ENCODE measurements at regions not wholly inside any gene's neighbourhood (a gene's known extent, or its start where the extent isn't known, plus 50 kb on each side); places are given as distances from the start of the nearest gene placed in this dataset.

GRCh38 chr2:217482056-217482710, 520.6 kb downstream of the TNS1 start:
- Mint-ChIP-seq H3K4me3 (no peak overlapping the region), H3K27me3 (ENCODE audit: low read depth in 3 of 3) (peaks cover 3 to 15% (median 4%) of the 10 kb centered on the region in 3 donors), H3K36me3 (no peaks in the 10 kb centered on the region), H3K4me1 (no peaks in the 10 kb centered on the region), H3K9me3 (peaks cover 0 to 3% (median 0%) of the 10 kb centered on the region in 6 donors), H3K27ac (no peak overlapping the region)
- DNase-seq: no peak

GRCh38 chr2:217481577-217481976, 521.2 kb downstream of the TNS1 start:
- no peaks in the 10 kb centered on the region for H3K4me1 Mint-ChIP-seq
- H3K9me3 Mint-ChIP-seq: peaks cover 0 to 3% (median 0%) of the 10 kb centered on the region in 6 donors
- no peak overlapping the region for H3K27ac Mint-ChIP-seq
- peaks cover 3 to 15% (median 4%) of the 10 kb centered on the region in 3 donors for H3K27me3 Mint-ChIP-seq (ENCODE audit: low read depth in 3 of 3)
- no peak overlapping the region for H3K4me3 Mint-ChIP-seq
- no peak for DNase-seq
- no peaks in the 10 kb centered on the region for H3K36me3 Mint-ChIP-seq

- H3K4me1 Mint-ChIP-seq: no peaks in the 10 kb centered on the region
- no peak overlapping the region for H3K4me3 Mint-ChIP-seq
- H3K27me3 Mint-ChIP-seq (ENCODE audit: low read depth in 3 of 3): peaks cover 2 to 12% (median 3%) of the 10 kb centered on the region in 3 donors
- peaks cover 0 to 3% (median 0%) of the 10 kb centered on the region in 6 donors for H3K9me3 Mint-ChIP-seq
- no peak overlapping the region for H3K27ac Mint-ChIP-seq
- DNase-seq: no peak
- peaks cover 0 to 1% (median 0%) of the 10 kb centered on the region in 3 donors for H3K36me3 Mint-ChIP-seq
These were observed 523.2 kb downstream of the TNS1 start for GRCh38 chr2:217479566-217479965.

GRCh38 chr2:217478831-217479455, 523.9 kb downstream of the TNS1 start:
- no peak overlapping the region for H3K27ac Mint-ChIP-seq
- peaks cover 0 to 3% (median 0%) of the 10 kb centered on the region in 6 donors for H3K9me3 Mint-ChIP-seq
- peaks cover 2 to 11% (median 3%) of the 10 kb centered on the region in 3 donors for H3K27me3 Mint-ChIP-seq (ENCODE audit: low read depth in 3 of 3)

GRCh38 chr2:217477583-217477982, 525.2 kb downstream of the TNS1 start:
- peaks cover 0 to 3% (median 0%) of the 10 kb centered on the region in 6 donors for H3K9me3 Mint-ChIP-seq
- peaks cover 0 to 4% (median 0%) of the 10 kb centered on the region in 3 donors for H3K36me3 Mint-ChIP-seq
- no peak overlapping the region for H3K27ac Mint-ChIP-seq
- H3K4me3 Mint-ChIP-seq: no peak overlapping the region
- no peak for DNase-seq
- peaks cover 0 to 10% (median 5%) of the 10 kb centered on the region in 3 donors for H3K27me3 Mint-ChIP-seq (ENCODE audit: low read depth in 3 of 3)
- no peaks in the 10 kb centered on the region for H3K4me1 Mint-ChIP-seq

More at GRCh38 chr2:217478831-217479455, 523.9 kb downstream of the TNS1 start:
- peaks cover 0 to 4% (median 0%) of the 10 kb centered on the region in 3 donors for H3K36me3 Mint-ChIP-seq
- H3K4me1 Mint-ChIP-seq: no peaks in the 10 kb centered on the region
- H3K4me3 Mint-ChIP-seq: no peak overlapping the region
- DNase-seq: no peak

GRCh38 chr2:217475791-217476190, 527.0 kb downstream of the TNS1 start:
- Mint-ChIP-seq H3K27me3 (ENCODE audit: low read depth in 3 of 3) (peaks cover 0 to 6% (median 3%) of the 10 kb centered on the region in 3 donors), H3K4me1 (no peaks in the 10 kb centered on the region), H3K27ac (no peak overlapping the region), H3K4me3 (no peak overlapping the region), H3K36me3 (peaks cover 0 to 4% (median 3%) of the 10 kb centered on the region in 3 donors), H3K9me3 (no peaks in the 10 kb centered on the region)
- no peak for DNase-seq

GRCh38 chr2:217475101-217475500, 527.7 kb downstream of the TNS1 start:
- no peaks in the 10 kb centered on the region for H3K4me1 Mint-ChIP-seq
- peaks cover 0 to 4% (median 3%) of the 10 kb centered on the region in 3 donors for H3K36me3 Mint-ChIP-seq
- no peak overlapping the region for H3K4me3 Mint-ChIP-seq
- no peak overlapping the region for H3K27ac Mint-ChIP-seq
- H3K9me3 Mint-ChIP-seq: no peaks in the 10 kb centered on the region
- DNase-seq: no peak
- H3K27me3 Mint-ChIP-seq (ENCODE audit: low read depth in 3 of 3): peaks cover 0 to 6% (median 3%) of the 10 kb centered on the region in 3 donors

GRCh38 chr2:217471319-217471718, 531.5 kb downstream of the TNS1 start:
- H3K4me1 Mint-ChIP-seq: no peaks in the 10 kb centered on the region
- H3K9me3 Mint-ChIP-seq: no peaks in the 10 kb centered on the region
- DNase-seq: no peak
- H3K36me3 Mint-ChIP-seq: peaks cover 0 to 7% (median 3%) of the 10 kb centered on the region in 3 donors
- H3K27me3 Mint-ChIP-seq (ENCODE audit: low read depth in 3 of 3): peaks cover 0 to 6% (median 3%) of the 10 kb centered on the region in 3 donors
- no peak overlapping the region for H3K27ac Mint-ChIP-seq
- no peak overlapping the region for H3K4me3 Mint-ChIP-seq

GRCh38 chr2:217469203-217469810, 533.5 kb downstream of the TNS1 start:
- Mint-ChIP-seq H3K36me3 (peaks cover 0 to 3% (median 3%) of the 10 kb centered on the region in 3 donors), H3K4me3 (no peak overlapping the region), H3K27me3 (ENCODE audit: low read depth in 3 of 3) (peaks cover 0 to 8% (median 3%) of the 10 kb centered on the region in 3 donors), H3K27ac (no peak overlapping the region), H3K4me1 (no peaks in the 10 kb centered on the region), H3K9me3 (no peaks in the 10 kb centered on the region)
- DNase-seq: no peak

- peaks cover 0 to 8% (median 3%) of the 10 kb centered on the region in 3 donors for H3K27me3 Mint-ChIP-seq (ENCODE audit: low read depth in 3 of 3)
- no peak overlapping the region for H3K4me3 Mint-ChIP-seq
- peaks cover 0 to 3% (median 3%) of the 10 kb centered on the region in 3 donors for H3K36me3 Mint-ChIP-seq
- no peak for DNase-seq
- no peak overlapping the region for H3K27ac Mint-ChIP-seq
- no peaks in the 10 kb centered on the region for H3K9me3 Mint-ChIP-seq
- H3K4me1 Mint-ChIP-seq: no peaks in the 10 kb centered on the region
These were observed 534.6 kb downstream of the TNS1 start for GRCh38 chr2:217468042-217468830.

- Mint-ChIP-seq H3K27ac (no peak overlapping the region), H3K36me3 (peaks cover 0 to 3% (median 3%) of the 10 kb centered on the region in 3 donors), H3K4me3 (no peak overlapping the region), H3K4me1 (no peaks in the 10 kb centered on the region), H3K27me3 (ENCODE audit: low read depth in 3 of 3) (peaks cover 0 to 6% (median 0%) of the 10 kb centered on the region in 3 donors), H3K9me3 (no peaks in the 10 kb centered on the region)
- DNase-seq: no peak
These were observed 535.5 kb downstream of the TNS1 start for GRCh38 chr2:217467331-217467730.

GRCh38 chr2:217466805-217467204, 536.0 kb downstream of the TNS1 start:
- Mint-ChIP-seq H3K9me3 (no peaks in the 10 kb centered on the region), H3K4me1 (no peaks in the 10 kb centered on the region), H3K4me3 (no peak overlapping the region), H3K27ac (no peak overlapping the region), H3K27me3 (ENCODE audit: low read depth in 3 of 3) (peaks cover 0 to 2% (median 0%) of the 10 kb centered on the region in 3 donors), H3K36me3 (peaks cover 0 to 3% (median 0%) of the 10 kb centered on the region in 3 donors)
- no peak for DNase-seq

- Mint-ChIP-seq H3K4me1 (no peaks in the 10 kb centered on the region), H3K27me3 (ENCODE audit: low read depth in 3 of 3) (peaks cover 0 to 2% (median 0%) of the 10 kb centered on the region in 3 donors), H3K9me3 (no peaks in the 10 kb centered on the region), H3K36me3 (peaks cover 0 to 3% (median 0%) of the 10 kb centered on the region in 3 donors), H3K27ac (no peak overlapping the region), H3K4me3 (no peak overlapping the region)
- no peak for DNase-seq
These were observed 536.7 kb downstream of the TNS1 start for GRCh38 chr2:217466104-217466503.
